HEK293 (cell line): ENCODE measurements at regions not wholly inside any gene's neighbourhood (a gene's known extent, or its start where the extent isn't known, plus 50 kb on each side); places are given as distances from the start of the nearest gene placed in this dataset.

Experiments used
- CTCF ChIA-PET: fragments of 350-600 bp; formaldehyde crosslinking; extraction: SDS; loops from one replicate; lab custom pipeline; 2021; ENCODE audit warnings: antibody characterized with exemption; lab: Yijun Ruan, JAX
- POLR2A ChIA-PET: fragments of 300-600 bp; formaldehyde crosslinking; extraction: SDS; loops from one replicate; lab custom pipeline; 2020; ENCODE audit warnings: antibody characterized with exemption, inconsistent platforms; lab: Yijun Ruan, JAX
- H3K27ac ChIP-seq: fragments of 200-500 bp; sonication (Bioruptor generic); 2 replicates; pipeline ENCODE4 v1.5.1; 2014; ENCODE audit warnings: low read depth, low read length, control low read depth, inconsistent platforms; ENCODE audit errors: extremely low read depth
- H3K36me3 ChIP-seq, 2 experiments: fragments of 200-500 bp in 1 of 2; sonication (Bioruptor generic) in 1 of 2; 1 replicate in 1 of 2; 2 replicates in 1 of 2; pipeline ENCODE4 v1.5.1; 2014 to 2017; ENCODE audit warnings: inconsistent platforms in 2 of 2, low read length in 2 of 2; ENCODE audit not compliant: control insufficient read depth in 2 of 2, insufficient read depth in 1 of 2
- H3K4me1 ChIP-seq: fragments of 200-500 bp; sonication (Bioruptor generic); 2 replicates; pipeline ENCODE4 v1.5.1; 2014; ENCODE audit warnings: mild to moderate bottlenecking, low read length, inconsistent platforms; ENCODE audit not compliant: control insufficient read depth, insufficient read depth
- H3K4me3 ChIP-seq: 2 replicates; pipeline ENCODE4 v1.5.1; 2011; ENCODE audit warnings: low read depth, mild to moderate bottlenecking, control low read depth, low read length, moderate library complexity
- H3K9me3 ChIP-seq: fragments of 200-500 bp; sonication (Bioruptor generic); 2 replicates; pipeline ENCODE4 v1.5.1; 2014; ENCODE audit warnings: low read depth, low read length, inconsistent platforms; ENCODE audit not compliant: control insufficient read depth, insufficient read depth
- GLIS1 ChIP-seq: fragments of 450-650 bp; formaldehyde crosslinking; IDR thresholded peaks from 2 replicates; pipeline ENCODE4 v1.5.1; 2016; ENCODE audit warnings: missing biosample characterization, missing genetic modification characterization
- HIC1 ChIP-seq: fragments of 450-650 bp; formaldehyde crosslinking; IDR thresholded peaks from 2 replicates; pipeline ENCODE4 v1.5.1; 2016; ENCODE audit warnings: missing biosample characterization, missing genetic modification characterization
- KLF16 ChIP-seq: fragments of 450-650 bp; formaldehyde crosslinking; IDR thresholded peaks from 2 replicates; pipeline ENCODE4 v1.5.1; 2017; ENCODE audit warnings: missing biosample characterization, missing genetic modification characterization
- MEIS1 ChIP-seq: sonication (generic); formaldehyde crosslinking; IDR thresholded peaks from 2 replicates; pipeline ENCODE4 v1.8.1; 2022; ENCODE audit warnings: missing genetic modification reagents, mild to moderate bottlenecking, borderline replicate concordance
- MYNN ChIP-seq: fragments of 450-650 bp; formaldehyde crosslinking; IDR thresholded peaks from 2 replicates; pipeline ENCODE4 v1.5.1; 2016; ENCODE audit warnings: missing biosample characterization, missing genetic modification characterization, borderline replicate concordance
- WT1 ChIP-seq: fragments of 450-650 bp; formaldehyde crosslinking; IDR thresholded peaks from 2 replicates; pipeline ENCODE4 v1.5.1; 2016; ENCODE audit warnings: missing biosample characterization, missing genetic modification characterization
- ZBTB20 ChIP-seq: fragments of 450-650 bp; formaldehyde crosslinking; IDR thresholded peaks from 2 replicates; pipeline ENCODE4 v1.5.1; 2016; ENCODE audit warnings: missing biosample characterization, missing genetic modification characterization
- ZBTB44 ChIP-seq: fragments of 450-650 bp; IDR thresholded peaks from 2 replicates; pipeline ENCODE4 v1.5.1; 2018; ENCODE audit warnings: missing biosample characterization, mild to moderate bottlenecking, missing genetic modification characterization
- ZNF138 ChIP-seq: fragments of 450-650 bp; formaldehyde crosslinking; IDR thresholded peaks from 2 replicates; pipeline ENCODE4 v1.5.1; 2016; ENCODE audit warnings: missing biosample characterization, missing genetic modification characterization, borderline replicate concordance
- ZNF140 ChIP-seq: fragments of 450-650 bp; formaldehyde crosslinking; IDR thresholded peaks from 2 replicates; pipeline ENCODE4 v1.5.1; 2016; ENCODE audit warnings: missing biosample characterization, missing genetic modification characterization
- ZNF239 ChIP-seq: fragments of 450-650 bp; formaldehyde crosslinking; IDR thresholded peaks from 2 replicates; pipeline ENCODE4 v1.5.1; 2016; ENCODE audit warnings: missing biosample characterization, missing genetic modification characterization
- ZNF24 ChIP-seq: fragments of 450-650 bp; formaldehyde crosslinking; IDR thresholded peaks from 2 replicates; pipeline ENCODE4 v1.5.1; 2016; ENCODE audit warnings: missing biosample characterization, missing genetic modification characterization
- ZNF354C ChIP-seq: fragments of 450-650 bp; formaldehyde crosslinking; IDR thresholded peaks from 2 replicates; pipeline ENCODE4 v1.5.1; 2016; ENCODE audit warnings: missing biosample characterization, missing genetic modification characterization, low read depth, borderline replicate concordance
- ZNF362 ChIP-seq: fragments of 450-650 bp; formaldehyde crosslinking; IDR thresholded peaks from 2 replicates; pipeline ENCODE4 v1.5.1; 2016; ENCODE audit warnings: missing biosample characterization, missing genetic modification characterization
- ZNF394 ChIP-seq: fragments of 450-650 bp; formaldehyde crosslinking; IDR thresholded peaks from 2 replicates; pipeline ENCODE4 v1.5.1; 2016; ENCODE audit warnings: missing biosample characterization, missing genetic modification characterization, mild to moderate bottlenecking, moderate library complexity, borderline replicate concordance
- ZNF398 ChIP-seq: fragments of 450-650 bp; formaldehyde crosslinking; IDR thresholded peaks from 2 replicates; pipeline ENCODE4 v1.5.1; 2017; ENCODE audit warnings: missing biosample characterization, missing genetic modification characterization
- ZNF580 ChIP-seq: fragments of 450-650 bp; formaldehyde crosslinking; IDR thresholded peaks from 2 replicates; pipeline ENCODE4 v1.5.1; 2016; ENCODE audit warnings: missing biosample characterization, missing genetic modification characterization
- ZNF585B ChIP-seq: fragments of 450-650 bp; formaldehyde crosslinking; IDR thresholded peaks from 2 replicates; pipeline ENCODE4 v1.5.1; 2016; ENCODE audit warnings: missing biosample characterization, missing genetic modification characterization
- ZNF654 ChIP-seq: fragments of 450-650 bp; formaldehyde crosslinking; IDR thresholded peaks from 2 replicates; pipeline ENCODE4 v1.5.1; 2016; ENCODE audit warnings: low read depth, missing biosample characterization, missing genetic modification characterization
- ZNF658 ChIP-seq: fragments of 450-650 bp; formaldehyde crosslinking; IDR thresholded peaks from 2 replicates; pipeline ENCODE4; 2016; ENCODE audit warnings: missing biosample characterization, missing genetic modification characterization
- ZNF660 ChIP-seq: fragments of 450-650 bp; IDR thresholded peaks from 2 replicates; pipeline ENCODE4 v1.5.1; 2018; ENCODE audit warnings: missing biosample characterization, mild to moderate bottlenecking, missing genetic modification characterization
- ZNF704 ChIP-seq: fragments of 450-650 bp; formaldehyde crosslinking; IDR thresholded peaks from 2 replicates; pipeline ENCODE4 v1.5.1; 2016; ENCODE audit warnings: missing biosample characterization, missing genetic modification characterization
- ZNF768 ChIP-seq: fragments of 450-650 bp; formaldehyde crosslinking; IDR thresholded peaks from 2 replicates; pipeline ENCODE4 v1.5.1; 2018; ENCODE audit warnings: missing biosample characterization, mild to moderate bottlenecking, missing genetic modification characterization
- ZNF777 ChIP-seq: fragments of 450-650 bp; formaldehyde crosslinking; IDR thresholded peaks from 2 replicates; pipeline ENCODE4 v1.5.1; 2017; ENCODE audit warnings: missing biosample characterization, missing genetic modification characterization, borderline replicate concordance
- ZNF791 ChIP-seq: fragments of 450-650 bp; formaldehyde crosslinking; IDR thresholded peaks from 2 replicates; pipeline ENCODE4 v1.5.1; 2016; ENCODE audit warnings: missing biosample characterization, missing genetic modification characterization

- Histone ChIP-seq H3K4me1 (no peaks in the 10 kb centered on the region), H3K36me3 (no peaks in the 10 kb centered on the region), H3K27ac (no peak overlapping the region), H3K4me3 (no peak overlapping the region), H3K9me3 (no peaks in the 10 kb centered on the region)
- ChIA-PET POLR2A (no interaction called here), CTCF (interaction anchor here (0.8 kb wide), 1 partner anchor 81 kb away, joined by 3 read pairs; no protein-coding TSS in a partner anchor)
- TF ChIP-seq ZNF768: no peak
- no peak for TF ChIP-seq ZNF580 (tag by site-specific recombination)
- no peak for TF ChIP-seq ZNF24 (tag by site-specific recombination)
- no peak for TF ChIP-seq ZNF394
- no peak for TF ChIP-seq HIC1 (tag by site-specific recombination)
- no peak for TF ChIP-seq ZNF585B
Measured at GRCh38 chr14:53848854-53849253, 107.8 kb downstream of the BMP4 start.

GRCh38 chr14:53847881-53848280 lies 108.7 kb downstream of the BMP4 start:
- CTCF ChIA-PET: interaction anchor here (0.8 kb wide), 1 partner anchor 82 kb away, joined by 3 read pairs; no protein-coding TSS in a partner anchor
- no peaks in the 10 kb centered on the region for H3K9me3 ChIP-seq
- no peak overlapping the region for H3K27ac ChIP-seq
- H3K36me3 ChIP-seq: no peaks in the 10 kb centered on the region
- no peaks in the 10 kb centered on the region for H3K4me1 ChIP-seq
- TF ChIP-seq ZBTB20 (tag by site-specific recombination) (no peak), ZNF585B (no peak), ZNF704 (no peak), KLF16 (tag by site-specific recombination) (no peak), ZNF660 (tag by site-specific recombination) (no peak), ZNF362 (tag by site-specific recombination) (no peak), ZNF239 (tag by site-specific recombination) (no peak), ZNF791 (tag by site-specific recombination) (no peak), WT1 (no peak)
- TF ChIP-seq, all 188 proteins: peak for 0
- POLR2A ChIA-PET: no interaction called here
- H3K4me3 ChIP-seq: no peak overlapping the region

- TF ChIP-seq ZNF354C (tag by site-specific recombination): no peak
- no peak for TF ChIP-seq ZNF777 (tag by site-specific recombination)
- TF ChIP-seq ZNF658 (tag by site-specific recombination): no peak
- TF ChIP-seq ZNF654 (tag by site-specific recombination): no peak
- no peak for TF ChIP-seq KLF16 (tag by site-specific recombination)
- no peak for TF ChIP-seq GLIS1 (tag by site-specific recombination)
- no peak for TF ChIP-seq WT1
- TF ChIP-seq MYNN (tag by site-specific recombination): no peak
- no peak for TF ChIP-seq MEIS1 (CRISPR knock-in tag)
- no peak for TF ChIP-seq ZBTB44 (tag by site-specific recombination)
- no peak for TF ChIP-seq ZNF138 (tag by site-specific recombination)
- TF ChIP-seq ZNF398 (tag by site-specific recombination): no peak
- TF ChIP-seq ZNF140: no peak
- TF ChIP-seq, all 188 proteins: peak for 0
- Histone ChIP-seq H3K36me3 (no peaks in the 10 kb centered on the region), H3K4me1 (no peaks in the 10 kb centered on the region), H3K4me3 (no peak overlapping the region), H3K9me3 (no peaks in the 10 kb centered on the region), H3K27ac (no peak overlapping the region)
- ChIA-PET POLR2A (no interaction called here), CTCF (no interaction called here)
Measured at GRCh38 chr14:53847057-53847456, 109.6 kb downstream of the BMP4 start.
